ENCODE measurements at regions not wholly inside any gene's neighbourhood (a gene's known extent, or its start where the extent isn't known, plus 50 kb on each side); places are given as distances from the start of the nearest gene placed in this dataset.

DNA sequence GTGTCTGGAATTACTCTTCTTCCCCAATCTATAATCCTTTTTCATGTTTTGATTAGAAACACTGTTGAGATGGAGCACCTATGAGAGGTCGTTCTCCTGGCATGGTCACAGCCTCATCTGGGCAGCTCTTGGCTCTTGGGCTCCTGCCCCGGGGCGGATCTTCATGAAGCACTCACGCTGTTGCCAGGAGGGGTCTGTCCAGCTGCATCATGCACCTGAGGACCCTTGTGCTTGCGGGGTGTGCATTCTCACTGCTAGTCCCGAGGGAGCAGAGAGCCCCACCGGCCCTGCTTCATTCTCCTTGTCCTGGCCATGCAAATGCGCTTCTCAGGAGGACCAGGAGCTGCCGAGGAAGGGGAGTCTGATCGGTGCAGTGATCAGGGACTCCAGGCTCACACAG lies 117.6 kb upstream of the S1PR3 start (continued):
- TF ChIP-seq, protein P1, sequence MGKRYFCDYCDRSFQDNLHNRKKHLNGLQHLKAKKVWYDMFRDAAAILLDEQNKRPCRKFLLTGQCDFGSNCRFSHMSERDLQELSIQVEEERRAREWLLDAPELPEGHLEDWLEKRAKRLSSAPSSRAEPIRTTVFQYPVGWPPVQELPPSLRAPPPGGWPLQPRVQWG (CRISPR knock-in tag; IDR thresholded peaks at IDR 0.05; ENCODE audit: borderline replicate concordance, low read depth) = no peak
- TF ChIP-seq, protein P2, sequence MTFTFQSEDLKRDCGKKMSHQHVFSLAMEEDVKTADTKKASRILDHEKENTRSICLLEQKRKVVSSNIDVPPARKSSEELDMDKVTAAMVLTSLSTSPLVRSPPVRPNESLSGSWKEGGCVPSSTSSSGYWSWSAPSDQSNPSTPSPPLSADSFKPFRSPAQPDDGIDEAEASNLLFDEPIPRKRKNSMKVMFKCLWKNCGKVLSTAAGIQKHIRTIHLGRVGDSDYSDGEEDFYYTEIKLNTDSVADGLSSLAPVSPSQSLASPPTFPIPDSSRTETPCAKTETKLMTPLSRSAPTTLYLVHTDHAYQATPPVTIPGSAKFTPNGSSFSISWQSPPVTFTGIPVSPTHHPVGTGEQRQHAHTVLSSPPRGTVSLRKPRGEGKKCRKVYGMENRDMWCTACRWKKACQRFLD (CRISPR knock-in tag; IDR thresholded peaks at IDR 0.05; ENCODE audit: borderline replicate concordance) = no peak

DNA sequence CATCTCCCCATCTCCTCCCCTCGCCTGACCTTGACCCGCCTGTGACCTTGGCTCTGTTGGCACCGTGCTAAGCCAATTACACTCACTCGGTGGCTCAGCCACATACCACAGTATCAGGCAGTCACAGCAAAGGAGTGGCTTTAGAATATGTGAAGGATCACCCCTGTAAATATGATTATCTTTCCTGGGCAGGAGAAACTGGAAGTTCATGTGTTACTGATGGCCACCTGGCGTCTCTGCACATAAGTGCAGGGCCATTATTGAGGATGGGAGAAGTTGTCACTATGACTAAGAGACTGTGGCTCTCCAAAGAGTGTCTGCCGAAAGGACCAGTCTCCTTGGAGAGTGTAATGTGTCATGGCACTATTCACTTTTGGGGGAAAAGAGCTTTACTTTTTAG lies 116.9 kb upstream of the S1PR3 start:
- Histone ChIP-seq H4K20me1 (ENCODE audit: insufficient read depth, low read length) (no peaks in the 10 kb centered on the region), H3K36me3 (replicated peaks in 1 of 2; ENCODE audit: control insufficient read depth in 1 of 2, insufficient read depth in 2 of 2, low read length in 2 of 2) (no peaks in the 10 kb centered on the region), H3K4me1 (ENCODE audit: insufficient read depth, low read length) (peaks cover 20% of the 10 kb centered on the region), H3K4me3 (replicated peaks in 1 of 3; ENCODE audit: insufficient read depth in 1 of 3, low read depth in 2 of 3, low read length in 3 of 3) (no peak overlapping the region), H3K27ac (ENCODE audit: extremely low read length, insufficient read depth, low read length) (no peak overlapping the region), H3K9me3 (ENCODE audit: low read length) (no peaks in the 10 kb centered on the region), H2AFZ (ENCODE audit: low read length) (no peak overlapping the region), H3K9ac (ENCODE audit: insufficient read depth, low read depth, low read length) (no peak overlapping the region), H3K27me3 (ENCODE audit: control insufficient read depth in 1 of 2, insufficient read depth in 2 of 2, low read length in 2 of 2) (0 out of 5 replicates have a peak, but pooled peaks cover 0 to 5% of the 10 kb centered on the region in 2 experiments), H3K79me2 (ENCODE audit: insufficient read depth, low read length) (no peaks in the 10 kb centered on the region), H3K4me2 (ENCODE audit: low read depth, low read length) (no peak overlapping the region)
- DNase-seq (ENCODE audit: low spot score) (peak; percentile 20), FAIRE-seq (no peak), ATAC-seq (peak; percentile 81)
- 11% methylated on average over 5 of the region's 6 CpGs for whole genome bisulfite sequencing (ENCODE audit: low lambda C conversion rate)
- POLR2A ChIA-PET = no interaction called here
- in situ Hi-C loops (cut with HindIII; ENCODE audit: extremely low pct_ligation_motif_present, low pct_unique_long_range_greater_than_20kb) = loop anchor here (10.0 kb wide), 1 partner anchor 210 kb away; no protein-coding TSS in a partner anchor
- intact Hi-C loops (cut with micrococcal nuclease; ENCODE audit: unreplicated experiment) = loop anchor here (2.0 kb wide), 1 partner anchor 214 kb away; no protein-coding TSS in a partner anchor
- CTCF ChIA-PET (ENCODE audit: low intra/inter-chr PET ratio, low total read pairs) = no interaction called here
- BruUV-seq (replicated peaks) = no TSS peak
- TF ChIP-seq NR2C2 (CRISPR knock-in tag; IDR thresholded peaks at IDR 0.05; ENCODE audit: borderline replicate concordance) = peak; percentile 27; the same call in 1 of the 2 replicates
- peak; percentile 43 for TF ChIP-seq CTCF (CRISPR knock-in tag; IDR thresholded peaks at IDR 0.05)
- TF ChIP-seq NFYC (CRISPR knock-in tag; IDR thresholded peaks at IDR 0.05) = no peak
- TF ChIP-seq ZNF432 (CRISPR knock-in tag; IDR thresholded peaks at IDR 0.05; ENCODE audit: borderline replicate concordance) = no peak
- peak; percentile 27; the same call in 1 of the 2 replicates for TF ChIP-seq SMC3 (IDR thresholded peaks at IDR 0.05; ENCODE audit: low read length)
- 0 out of 4 replicates have a peak, but pooled peaks of 1 of the 2 experiments have one; percentile 26 for TF ChIP-seq NR2F1 (CRISPR knock-in tag; IDR thresholded peaks at IDR 0.05)
- peak; percentile 49 for TF ChIP-seq RARA (CRISPR knock-in tag; IDR thresholded peaks at IDR 0.05)
- TF ChIP-seq ZSCAN30 (CRISPR knock-in tag; IDR thresholded peaks at IDR 0.05) = no peak
- peak; percentile 29; the same call in 1 of the 2 replicates for TF ChIP-seq RXRA (CRISPR knock-in tag; IDR thresholded peaks at IDR 0.05)
- TF ChIP-seq FOXP1 (IDR thresholded peaks at IDR 0.05) = no peak
- no peak for TF ChIP-seq FOXP1 (CRISPR knock-in tag; IDR thresholded peaks at IDR 0.05)
- TF ChIP-seq HNF4A (CRISPR knock-in tag; IDR thresholded peaks at IDR 0.05) = no peak
- no peak for TF ChIP-seq ATAD3A (CRISPR knock-in tag; IDR thresholded peaks at IDR 0.05)
